ENCODE measurements at regions not wholly inside any gene's neighbourhood (a gene's known extent, or its start where the extent isn't known, plus 50 kb on each side); places are given as distances from the start of the nearest gene placed in this dataset.
"Not testable (repeated sequence)": the region's sequence is repeated elsewhere in the genome, so short reads cannot be mapped to it uniquely, and the experiment has no call there.

GRCh38 chr14:56990991-56991627 lies 180.8 kb upstream of the OTX2 start:
- ATAC-seq = not testable (repeated sequence)

DNA sequence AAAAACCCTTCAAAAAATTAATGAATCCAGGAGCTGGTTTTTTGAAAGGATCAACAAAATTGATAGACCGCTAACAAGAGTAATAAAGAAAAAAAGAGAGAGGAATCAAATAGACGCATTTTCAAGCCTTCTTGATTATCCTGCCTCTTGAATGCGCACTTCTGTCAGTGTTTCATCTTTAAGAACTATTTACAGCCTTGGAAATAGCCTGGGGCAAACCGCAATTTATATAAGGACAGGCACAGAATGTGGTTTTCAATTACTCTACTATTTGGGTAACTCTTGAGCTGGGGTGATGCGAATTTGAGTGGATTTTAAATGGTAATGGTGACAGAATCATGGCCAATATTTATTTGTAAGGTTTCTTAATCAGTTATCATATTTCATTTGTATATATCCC lies 179.1 kb upstream of the OTX2 start:
- no peak for ATAC-seq

DNA sequence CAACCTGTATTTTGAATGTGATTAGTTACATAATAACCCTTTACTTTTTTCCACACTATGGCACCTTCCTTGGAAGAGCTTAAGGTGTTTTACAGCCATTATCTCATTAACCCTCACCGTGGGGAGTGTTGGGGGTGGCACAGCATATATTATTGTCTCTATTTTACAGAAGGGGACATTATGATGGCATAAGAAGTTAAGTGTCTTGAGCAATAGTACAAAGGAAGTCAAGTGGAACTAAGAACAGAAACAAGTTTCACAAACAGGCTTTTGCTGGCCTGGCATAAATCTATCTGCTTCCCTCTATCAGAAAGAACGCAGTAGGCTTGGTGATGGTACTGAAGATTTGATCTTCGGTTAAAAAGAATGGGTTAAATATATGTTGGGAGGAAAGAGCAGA lies 169.7 kb upstream of the OTX2 start:
- no peak for ATAC-seq

GRCh38 chr14:56976211-56976610 lies 165.9 kb upstream of the OTX2 start:
- no peak for ATAC-seq

- no peak for ATAC-seq
Observed at GRCh38 chr14:56975521-56975920, 165.2 kb upstream of the OTX2 start.

- ATAC-seq = no peak
Observed at GRCh38 chr14:56972948-56973347, 162.7 kb upstream of the OTX2 start.

DNA sequence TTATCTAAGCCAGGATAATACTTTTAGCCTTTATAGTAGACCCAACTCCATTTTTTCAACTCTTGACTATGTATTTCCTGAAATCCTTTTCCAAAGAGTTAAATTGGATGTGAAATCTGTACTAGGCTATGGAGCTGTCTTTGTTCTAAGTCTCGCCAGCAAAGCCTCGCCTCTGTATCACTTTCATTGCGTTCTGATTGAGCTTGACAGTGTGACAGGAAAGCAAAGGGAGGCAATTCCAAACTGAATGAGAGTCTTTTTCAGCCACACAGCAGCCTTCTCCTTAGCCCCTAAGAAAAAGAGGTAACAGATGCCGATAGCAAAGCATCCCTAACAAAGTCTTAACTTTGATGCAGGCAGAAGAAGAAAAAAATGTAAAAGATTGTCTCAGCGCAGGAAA lies 154.6 kb upstream of the OTX2 start:
- no peak for ATAC-seq

- ATAC-seq = no peak
Observed at GRCh38 chr14:56963381-56963780, 153.1 kb upstream of the OTX2 start.

DNA sequence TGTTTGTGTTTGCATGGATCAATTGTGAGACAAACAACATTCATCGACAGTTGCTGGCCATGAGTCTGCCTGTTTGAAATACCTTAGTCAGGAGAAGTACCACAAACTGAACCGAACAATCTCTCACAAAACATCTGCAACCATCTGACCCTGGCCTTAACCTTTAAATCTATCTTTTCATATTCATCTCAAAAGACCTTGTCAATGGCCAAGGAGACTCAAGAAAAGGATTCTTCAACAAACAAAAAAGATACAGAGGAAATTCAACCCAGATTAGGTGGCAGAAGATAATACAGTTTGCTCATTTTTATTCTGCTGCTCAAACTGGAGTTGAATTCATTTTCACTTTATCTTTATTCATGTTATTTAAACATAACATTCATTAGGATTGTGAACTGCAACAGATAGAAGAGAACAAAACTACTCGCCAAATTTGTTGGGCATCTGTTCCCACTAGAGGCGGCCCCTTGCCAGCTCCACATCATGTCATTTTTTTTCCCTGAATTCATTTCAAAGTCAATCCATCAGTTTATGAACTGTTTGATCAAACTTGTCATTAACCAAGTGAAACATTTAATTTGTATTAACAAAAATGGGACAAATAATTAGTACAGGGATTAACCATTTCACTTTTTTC lies 152.3 kb upstream of the OTX2 start:
- ATAC-seq = no peak

- ATAC-seq = no peak
Observed at GRCh38 chr14:56959869-56960268, 149.6 kb upstream of the OTX2 start.

DNA sequence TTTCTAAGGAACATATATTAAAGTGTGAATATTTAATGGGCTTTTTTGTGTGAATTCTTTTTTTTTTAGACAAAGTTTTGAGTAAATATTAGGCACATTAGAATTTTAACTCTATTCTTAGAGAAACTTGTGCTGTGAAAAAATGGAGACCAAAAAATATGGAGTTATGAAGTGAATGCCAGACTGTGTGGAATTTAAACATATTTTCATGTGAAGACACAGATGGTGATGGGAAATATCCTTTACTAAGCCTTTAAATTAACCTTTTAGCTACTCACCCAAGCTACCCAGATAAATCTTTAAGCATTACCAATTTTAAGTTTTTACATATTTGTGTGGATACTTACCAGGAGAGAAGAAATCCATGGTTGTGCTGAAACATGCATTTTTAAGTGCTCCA lies 148.8 kb upstream of the OTX2 start:
- no peak for ATAC-seq

GRCh38 chr14:56956182-56956581 lies 145.9 kb upstream of the OTX2 start:
- ATAC-seq = no peak

GRCh38 chr14:56955745-56956144 lies 145.5 kb upstream of the OTX2 start:
- ATAC-seq = no peak

DNA sequence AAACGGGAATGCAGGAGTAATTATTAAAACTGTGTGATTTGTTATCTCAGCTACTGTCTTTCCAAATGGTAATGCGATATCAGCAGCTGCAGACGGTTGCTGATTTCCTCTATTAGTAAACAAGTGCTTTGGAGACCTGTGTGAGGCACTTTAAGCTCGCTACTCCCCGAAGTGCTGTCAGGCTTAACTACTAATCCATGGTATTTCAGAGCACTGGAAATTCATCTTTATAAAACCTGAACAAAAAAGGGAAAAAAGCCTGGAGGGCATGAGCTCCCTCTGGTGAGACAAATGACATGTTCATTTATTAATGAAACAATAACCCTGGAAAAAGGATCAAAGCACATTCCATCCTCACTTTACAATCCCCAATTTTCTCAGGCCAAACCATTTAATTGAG lies 143.6 kb upstream of the OTX2 start:
- no peak for ATAC-seq

- no peak for ATAC-seq
Observed at GRCh38 chr14:56952766-56953473, 142.6 kb upstream of the OTX2 start.

DNA sequence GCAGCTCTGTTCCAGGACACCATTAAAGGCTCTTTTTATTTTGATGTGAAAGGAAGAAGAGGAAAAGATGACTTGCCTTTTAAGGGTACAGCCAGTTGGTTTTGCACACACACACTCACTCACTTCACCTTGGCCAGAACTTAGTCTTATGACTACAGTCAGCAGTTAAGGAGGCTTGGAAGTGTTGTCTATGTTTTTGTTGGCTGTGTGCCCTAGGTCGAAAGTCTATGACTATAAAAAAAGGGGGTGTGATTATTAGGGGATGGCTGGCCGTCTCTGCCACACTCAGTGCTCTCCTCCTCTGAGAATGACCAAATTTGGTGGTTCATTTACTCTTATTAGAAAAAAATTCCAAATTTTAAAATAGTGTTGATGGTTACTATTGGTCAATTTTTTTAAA lies 139.5 kb upstream of the OTX2 start:
- ATAC-seq = no peak

DNA sequence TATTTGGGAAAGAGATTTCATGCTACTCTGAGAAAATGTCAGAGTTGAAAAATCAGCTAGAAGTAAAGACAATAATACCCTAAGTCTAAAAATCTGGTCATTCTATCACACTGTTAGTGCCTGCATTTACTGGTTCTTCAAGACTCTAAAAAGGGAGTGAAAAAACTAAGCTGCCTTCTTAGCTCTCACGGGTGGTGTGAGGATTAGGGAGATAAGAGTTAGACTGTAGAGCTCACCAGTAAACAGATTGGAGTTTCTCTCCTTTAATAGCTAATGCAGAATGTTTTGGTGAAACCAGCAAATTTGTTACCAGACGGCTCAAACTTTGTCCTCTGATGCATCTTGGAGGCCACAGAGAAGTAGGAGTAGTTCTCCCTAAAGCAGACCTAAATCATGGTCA lies 135.0 kb upstream of the OTX2 start:
- ATAC-seq = no peak

DNA sequence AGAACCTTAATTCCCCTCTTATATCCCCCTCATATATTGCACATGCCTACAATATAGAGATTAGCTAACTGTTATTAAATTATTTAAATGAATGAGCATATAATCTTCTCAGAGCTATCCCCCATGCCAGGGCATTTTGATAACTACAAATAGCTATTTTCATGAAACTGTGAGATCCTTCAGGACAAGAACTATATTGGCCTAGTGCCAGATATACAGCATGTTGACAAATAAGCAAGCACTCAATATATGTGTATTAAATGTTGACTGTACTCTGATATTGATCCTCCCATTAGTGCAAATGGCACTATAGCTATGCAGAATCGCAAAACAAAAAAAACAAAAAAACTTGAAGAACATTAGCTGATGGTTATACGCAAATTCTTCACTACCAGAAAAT lies 134.1 kb upstream of the OTX2 start:
- no peak for ATAC-seq

DNA sequence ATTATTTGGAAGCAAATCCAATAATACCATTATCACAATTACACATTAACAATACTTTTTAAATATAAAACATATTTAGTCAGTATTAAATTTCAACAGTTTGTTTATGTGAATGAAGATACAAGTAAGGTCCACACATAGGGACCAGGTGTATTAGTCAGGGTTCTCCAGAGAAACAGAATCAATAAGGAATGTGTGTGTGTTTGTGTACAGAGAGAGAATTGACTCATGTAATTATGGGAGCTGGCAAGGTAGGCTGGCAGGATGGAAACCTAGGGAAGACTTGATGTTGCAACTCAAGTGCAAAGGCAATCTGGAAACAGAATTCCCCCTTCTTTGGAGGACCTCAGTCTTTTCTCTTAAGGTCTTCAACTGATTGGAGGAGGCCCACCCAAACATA lies 123.2 kb upstream of the OTX2 start:
- ATAC-seq = no peak

DNA sequence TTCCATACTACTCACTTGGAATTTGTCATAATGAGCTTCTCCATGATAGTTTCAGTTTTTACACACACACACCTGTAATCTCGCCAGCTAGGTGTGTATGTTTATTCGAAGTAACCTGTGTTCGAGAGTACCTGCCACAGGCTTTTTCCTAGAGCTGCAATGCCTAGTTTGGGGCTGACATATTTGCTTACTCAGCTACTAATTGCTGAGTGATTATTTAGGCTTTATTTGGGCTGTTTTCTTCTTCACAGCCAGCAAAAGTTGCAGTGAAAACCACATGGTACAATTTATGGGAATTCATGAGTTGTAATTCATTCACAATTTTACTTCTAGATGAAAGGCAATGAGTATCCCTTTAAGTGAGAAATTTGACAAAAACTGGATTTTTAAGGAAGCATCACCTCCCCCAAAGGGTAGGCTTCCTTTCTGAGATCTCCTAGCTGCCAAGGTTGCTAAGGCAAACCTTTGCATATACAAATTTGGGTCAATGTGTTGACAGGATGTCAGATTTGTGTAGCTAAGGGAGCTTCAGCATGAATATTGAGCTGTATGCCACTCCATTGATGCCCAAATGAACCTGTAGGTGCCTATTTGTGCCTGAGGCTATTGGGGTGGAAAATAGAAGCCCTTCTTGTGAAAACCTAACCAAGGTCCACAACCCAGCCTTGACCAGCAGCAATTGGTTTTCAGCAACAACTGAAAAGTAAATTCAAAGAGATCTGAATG lies 108.7 kb upstream of the OTX2 start:
- no peak for ATAC-seq

DNA sequence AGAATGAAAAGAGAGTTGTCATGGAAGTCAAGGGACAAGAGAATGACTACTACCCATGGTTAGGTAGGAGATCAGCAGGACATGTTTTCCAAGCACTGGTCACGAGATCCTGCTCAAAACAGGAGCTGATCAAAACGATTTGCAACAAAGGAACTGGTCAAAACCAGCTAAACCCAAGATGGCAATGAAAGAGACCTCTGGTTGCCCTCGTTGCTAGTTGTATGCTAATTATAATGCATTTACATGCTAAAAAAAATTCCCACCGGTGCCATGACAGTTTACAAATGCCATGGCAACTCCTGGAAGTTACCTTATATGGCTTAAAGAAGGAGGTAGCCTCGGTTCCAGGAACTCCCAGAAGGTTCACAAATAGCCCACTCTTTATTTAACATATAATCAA lies 95.0 kb upstream of the OTX2 start:
- ATAC-seq = no peak

GRCh38 chr14:56903304-56903969 lies 93.2 kb upstream of the OTX2 start:
- ATAC-seq = no peak

GRCh38 chr14:56902385-56902784 lies 92.1 kb upstream of the OTX2 start:
- no peak for ATAC-seq

Data from activated CD4-positive, CD25-positive, alpha-beta regulatory T cell treated with anti-CD3 and anti-CD28 coated beads, Interleukin-2, amount 50 U/mL, for 24 hours (primary cell).